Nephron (organoid): ENCODE measurements at regions not wholly inside any gene's neighbourhood (a gene's known extent, or its start where the extent isn't known, plus 50 kb on each side); places are given as distances from the start of the nearest gene placed in this dataset.

Experiments
- H3K27ac Mint-ChIP-seq, 3 experiments: 2 replicates each; pipeline ENCODE4 v1.8.0; 2020; ENCODE audit warnings: mixed read lengths in 3 of 3, mild to moderate bottlenecking in 2 of 3, moderate library complexity in 1 of 3
- H3K27me3 Mint-ChIP-seq: 2 replicates; pipeline ENCODE4 v1.8.0; 2021; ENCODE audit warnings: low read depth, mild to moderate bottlenecking, moderate library complexity, mixed read lengths
- H3K36me3 Mint-ChIP-seq: 2 replicates; pipeline ENCODE4 v1.8.0; 2020; ENCODE audit warnings: low read depth, mixed read lengths
- H3K4me1 Mint-ChIP-seq: 2 replicates; pipeline ENCODE4 v1.8.0; 2020; ENCODE audit warnings: mixed read lengths
- H3K4me3 Mint-ChIP-seq, 3 experiments: 2 replicates each; pipeline ENCODE4 v1.8.0; 2020; ENCODE audit warnings: mild to moderate bottlenecking in 3 of 3, mixed read lengths in 3 of 3, moderate library complexity in 2 of 3
- H3K9me3 Mint-ChIP-seq: 2 replicates; pipeline ENCODE4 v1.8.0; 2020; ENCODE audit warnings: mixed read lengths
- CTCF ChIP-seq, 3 experiments: fragments of 200-600 bp; sonication (generic); IDR thresholded peaks; one replicate each; pipeline ENCODE4 v1.5.0; 2021; ENCODE audit warnings: antibody characterized with exemption in 3 of 3; ENCODE audit not compliant: unreplicated experiment in 3 of 3

GRCh38 chr20:48090314-48090713 lies 305.0 kb upstream of the SULF2 start:
- Mint-ChIP-seq H3K27ac (no peak overlapping the region), H3K9me3 (peaks cover 12% of the 10 kb centered on the region), H3K4me3 (no peak overlapping the region), H3K36me3 (no peaks in the 10 kb centered on the region), H3K27me3 (peaks cover 18% of the 10 kb centered on the region), H3K4me1 (peaks cover 25% of the 10 kb centered on the region)
- TF ChIP-seq CTCF (IDR thresholded peaks at IDR 0.05; ENCODE audit: unreplicated experiment in 3 of 3) = no peak

DNA sequence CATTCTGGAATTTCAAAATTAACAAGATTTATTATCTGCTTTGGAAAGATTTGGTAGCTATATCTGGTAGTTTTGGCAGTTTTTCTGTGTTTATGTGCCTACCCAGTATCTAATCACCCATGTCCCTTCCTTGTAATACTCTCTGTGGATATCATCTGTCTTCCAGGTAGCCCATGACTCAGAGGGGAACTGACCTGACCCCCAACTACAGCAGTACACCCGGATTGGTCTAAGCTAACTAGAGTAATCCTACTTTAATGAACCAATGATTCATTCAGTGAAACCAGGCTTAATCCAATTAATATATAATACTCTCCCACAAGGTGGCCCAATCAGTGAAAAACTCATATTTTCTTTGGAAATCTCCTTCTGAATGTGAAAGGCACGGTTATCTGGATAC lies 295.3 kb upstream of the SULF2 start:
- Mint-ChIP-seq H3K27ac (no peak overlapping the region), H3K36me3 (no peaks in the 10 kb centered on the region), H3K4me1 (peaks cover 7% of the 10 kb centered on the region), H3K4me3 (no peak overlapping the region), H3K27me3 (peaks cover 7% of the 10 kb centered on the region), H3K9me3 (peaks cover 15% of the 10 kb centered on the region)
- no peak for TF ChIP-seq CTCF (IDR thresholded peaks at IDR 0.05; ENCODE audit: unreplicated experiment in 3 of 3)

GRCh38 chr20:48079028-48079427 lies 293.7 kb upstream of the SULF2 start:
- no peak for TF ChIP-seq CTCF (IDR thresholded peaks at IDR 0.05; ENCODE audit: unreplicated experiment in 3 of 3)
- no peaks in the 10 kb centered on the region for H3K36me3 Mint-ChIP-seq
- peaks cover 7% of the 10 kb centered on the region for H3K27me3 Mint-ChIP-seq
- peaks cover 9% of the 10 kb centered on the region for H3K9me3 Mint-ChIP-seq
- H3K4me1 Mint-ChIP-seq = peaks cover 7% of the 10 kb centered on the region
- no peak overlapping the region for H3K4me3 Mint-ChIP-seq
- H3K27ac Mint-ChIP-seq = no peak overlapping the region

- no peaks in the 10 kb centered on the region for H3K36me3 Mint-ChIP-seq
- no peak for TF ChIP-seq CTCF (IDR thresholded peaks at IDR 0.05; ENCODE audit: unreplicated experiment in 3 of 3)
- peaks cover 11% of the 10 kb centered on the region for H3K27me3 Mint-ChIP-seq
- no peaks in the 10 kb centered on the region for H3K9me3 Mint-ChIP-seq
- H3K4me1 Mint-ChIP-seq = peaks cover 7% of the 10 kb centered on the region
- H3K27ac Mint-ChIP-seq = no peak overlapping the region
- no peak overlapping the region for H3K4me3 Mint-ChIP-seq
Observed at GRCh38 chr20:48076747-48077146, 291.5 kb upstream of the SULF2 start.

GRCh38 chr20:48076247-48076646 lies 291.0 kb upstream of the SULF2 start:
- H3K27ac Mint-ChIP-seq = no peak overlapping the region
- H3K36me3 Mint-ChIP-seq = no peaks in the 10 kb centered on the region
- peaks cover 8% of the 10 kb centered on the region for H3K4me1 Mint-ChIP-seq
- H3K9me3 Mint-ChIP-seq = no peaks in the 10 kb centered on the region
- TF ChIP-seq CTCF (IDR thresholded peaks at IDR 0.05; ENCODE audit: unreplicated experiment in 3 of 3) = no peak
- H3K27me3 Mint-ChIP-seq = peaks cover 11% of the 10 kb centered on the region
- H3K4me3 Mint-ChIP-seq = no peak overlapping the region

- Mint-ChIP-seq H3K36me3 (no peaks in the 10 kb centered on the region), H3K9me3 (no peaks in the 10 kb centered on the region), H3K4me1 (peaks cover 14% of the 10 kb centered on the region), H3K4me3 (no peak overlapping the region), H3K27me3 (peaks cover 11% of the 10 kb centered on the region), H3K27ac (no peak overlapping the region)
- no peak for TF ChIP-seq CTCF (IDR thresholded peaks at IDR 0.05; ENCODE audit: unreplicated experiment in 3 of 3)
Observed at GRCh38 chr20:48075591-48076174, 290.4 kb upstream of the SULF2 start.
